Stromal cell of bone marrow (primary cell): ENCODE measurements at regions not wholly inside any gene's neighbourhood (a gene's known extent, or its start where the extent isn't known, plus 50 kb on each side); places are given as distances from the start of the nearest gene placed in this dataset.

ENCODE experiments used
- DNase-seq: peaks from one replicate; pipeline ENCODE4 v3.0.0-alpha.2; 2012; ENCODE audit warnings: low read depth

- DNase-seq = no peak
These were observed 63.6 kb upstream of the GALNT2 start for GRCh38 chr1:230003409-230003808.

GRCh38 chr1:230005040-230005439, 62.0 kb upstream of the GALNT2 start:
- DNase-seq = no peak

GRCh38 chr1:230008721-230009120, 58.3 kb upstream of the GALNT2 start:
- DNase-seq = no peak

GRCh38 chr1:230009611-230010313, 57.3 kb upstream of the GALNT2 start:
- DNase-seq = no peak

GRCh38 chr1:230010603-230011332, 56.3 kb upstream of the GALNT2 start:
- DNase-seq = no peak

- DNase-seq = no peak
These were observed 55.5 kb upstream of the GALNT2 start for GRCh38 chr1:230011333-230012092.

GRCh38 chr1:230012093-230012393, 55.0 kb upstream of the GALNT2 start:
- DNase-seq = no peak

GRCh38 chr1:230012741-230013140, 54.3 kb upstream of the GALNT2 start:
- DNase-seq = no peak

- no peak for DNase-seq
These were observed 50.9 kb upstream of the GALNT2 start for GRCh38 chr1:230016159-230016558.
